Activated CD8-positive, alpha-beta memory T cell treated with anti-CD3 and anti-CD28 coated beads for 48 hours (primary cell): ENCODE measurements at regions not wholly inside any gene's neighbourhood (a gene's known extent, or its start where the extent isn't known, plus 50 kb on each side); places are given as distances from the start of the nearest gene placed in this dataset.

Experiments
- DNase-seq, 3 experiments: peaks; one replicate each; pipeline ENCODE4 v3.0.0-alpha.2; 2020; ENCODE audit warnings: low read depth in 2 of 3, low spot score in 2 of 3

DNA sequence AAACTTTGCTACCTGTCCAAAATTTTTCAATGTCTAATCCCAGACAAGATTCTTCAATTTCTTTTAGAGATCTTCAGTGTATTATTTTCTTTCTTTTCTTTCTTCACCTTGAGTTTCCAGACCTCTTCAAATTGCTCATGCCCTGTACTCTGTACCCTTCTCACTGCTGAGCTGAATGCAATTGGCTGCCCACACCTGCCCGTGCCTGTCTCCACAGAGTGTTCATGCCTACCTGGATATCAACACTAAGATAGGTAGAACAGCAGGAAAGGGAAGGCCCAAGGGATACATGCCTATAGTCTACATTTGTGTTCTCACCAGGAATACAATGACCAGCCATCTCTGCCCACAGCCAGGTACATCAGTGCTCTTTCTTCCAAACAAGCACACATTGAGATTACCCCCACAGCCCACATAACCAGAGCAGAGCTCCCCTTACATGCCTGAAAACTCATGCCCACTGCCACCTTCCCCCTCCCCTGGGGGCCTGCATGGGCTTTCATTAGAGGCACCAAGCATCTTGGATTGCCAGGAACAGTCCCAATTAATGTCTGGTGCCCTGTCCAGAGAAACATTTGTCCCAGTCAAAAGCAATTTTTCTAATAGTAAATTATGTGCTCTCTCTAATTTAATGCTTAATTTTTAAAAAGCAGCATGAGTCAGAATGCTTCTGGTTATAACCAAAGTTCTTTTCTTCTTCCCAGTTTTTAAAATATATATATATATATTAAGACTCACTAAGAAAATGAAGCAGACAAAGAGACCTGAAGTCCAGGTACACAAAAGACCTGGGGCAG lies 134.9 kb upstream of the SLC14A2 start:
- no peak for DNase-seq

DNA sequence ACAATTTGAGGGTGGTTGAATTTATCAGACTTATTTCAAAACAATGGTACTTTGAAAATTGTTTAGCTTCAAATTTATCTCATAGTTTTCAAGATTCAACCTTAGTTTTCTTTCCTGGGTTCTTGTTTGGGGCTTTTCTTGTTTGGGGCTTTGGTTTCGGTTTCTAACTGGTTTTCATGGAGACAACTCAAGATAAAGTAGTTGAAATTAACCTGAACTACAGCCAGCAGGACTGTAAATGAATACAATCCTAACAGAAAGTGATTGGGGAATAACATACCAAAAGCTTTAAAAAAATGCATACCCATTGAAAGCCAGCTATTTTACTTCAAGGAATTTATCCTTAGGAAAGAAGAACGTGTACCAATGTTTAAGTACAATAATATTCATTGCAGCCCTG lies 133.5 kb upstream of the SLC14A2 start:
- no peak for DNase-seq

DNA sequence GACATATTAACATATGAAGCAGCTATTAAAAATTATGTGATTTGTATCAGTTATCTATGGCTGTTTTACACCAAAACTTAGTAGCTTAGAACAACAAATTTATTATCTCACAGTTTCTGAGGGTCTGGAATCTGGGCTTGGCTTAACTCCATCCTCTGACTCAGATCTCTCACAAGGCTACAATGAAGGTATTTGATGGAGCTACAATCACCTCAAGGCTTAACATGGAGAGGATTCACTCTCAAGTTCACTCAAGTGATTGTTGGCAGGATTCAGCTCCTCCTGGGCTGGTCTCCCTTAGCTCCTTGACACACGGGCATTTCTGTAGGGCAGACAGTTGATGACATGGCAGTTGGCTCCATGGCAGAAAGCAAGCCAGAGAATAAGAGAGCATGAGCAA lies 133.0 kb upstream of the SLC14A2 start:
- DNase-seq, result no peak

DNA sequence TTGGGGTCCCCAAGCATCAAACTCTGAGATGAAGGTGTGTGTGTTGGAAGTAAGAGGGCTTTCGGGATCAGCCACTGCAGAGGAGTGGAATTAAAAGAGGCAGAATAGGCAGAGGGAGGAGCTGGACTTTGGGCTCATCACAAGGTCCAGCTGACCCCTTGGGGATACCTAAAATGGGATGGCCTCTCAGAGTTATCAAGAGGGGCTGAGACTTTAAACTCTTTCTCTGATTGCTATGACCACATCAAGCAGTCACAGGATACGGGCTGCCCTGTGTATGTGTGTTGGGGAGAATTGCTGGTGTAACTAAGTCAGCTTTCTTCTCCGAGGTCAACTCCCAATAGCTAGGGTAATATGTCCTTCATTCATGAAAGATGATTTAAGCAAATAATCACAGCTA lies 127.7 kb upstream of the SLC14A2 start:
- no peak for DNase-seq

DNA sequence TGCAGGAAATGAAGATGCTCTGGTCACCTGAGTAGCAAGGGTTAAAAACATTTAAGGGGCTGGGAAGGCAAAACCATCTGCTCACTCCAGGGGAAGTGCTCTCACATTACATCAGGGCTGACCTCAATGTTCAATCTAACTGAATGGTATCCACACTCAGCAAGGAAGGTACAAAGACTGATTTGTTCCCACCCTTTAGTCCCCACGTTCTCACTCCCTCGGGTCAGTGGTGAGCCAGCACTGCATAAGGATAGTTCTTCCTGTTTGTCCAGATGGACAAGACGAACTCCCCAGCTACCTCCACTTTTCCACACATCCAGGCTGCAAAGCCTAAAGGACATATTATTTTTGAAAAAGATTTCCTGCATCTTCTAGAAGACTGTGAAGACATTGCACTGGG lies 126.6 kb upstream of the SLC14A2 start:
- DNase-seq, result no peak

DNA sequence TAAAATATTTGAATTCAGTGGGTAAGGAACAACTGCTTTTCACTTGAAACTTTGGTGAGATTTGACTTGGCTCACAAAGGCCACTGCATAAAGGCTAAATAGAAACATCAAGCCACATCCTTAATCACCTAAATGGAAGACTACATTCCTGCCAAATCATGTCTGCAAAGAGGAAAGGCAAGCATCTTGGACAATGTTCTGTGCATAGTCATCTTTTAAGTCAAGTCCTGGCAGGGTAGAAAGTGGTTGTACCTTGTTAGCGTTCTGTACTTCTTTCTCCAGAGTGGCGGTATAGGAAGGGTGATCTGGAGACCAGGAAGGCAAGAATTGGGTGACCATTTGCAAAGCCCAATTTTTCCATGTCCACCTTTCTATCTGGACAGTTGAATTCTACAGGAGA lies 121.4 kb upstream of the SLC14A2 start:
- no peak for DNase-seq

DNA sequence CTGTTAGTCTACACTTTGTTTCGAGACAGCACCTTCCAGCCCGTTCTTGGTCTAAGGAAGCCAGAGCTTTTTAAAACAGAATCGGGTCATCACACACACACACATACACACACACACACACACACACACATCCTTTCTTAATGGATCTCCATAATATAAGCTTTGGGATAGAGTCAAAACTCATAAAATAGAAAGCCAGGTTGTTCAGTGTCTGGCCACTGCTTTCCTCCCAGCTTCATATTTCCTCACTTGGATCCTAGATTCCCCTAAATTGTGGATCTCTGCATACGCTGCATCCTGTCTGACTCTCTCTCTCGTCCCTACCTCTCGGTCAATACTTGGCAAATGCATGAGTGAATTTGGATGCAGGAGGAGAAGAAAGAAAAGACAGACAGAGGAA lies 120.5 kb upstream of the SLC14A2 start:
- DNase-seq, result no peak

DNA sequence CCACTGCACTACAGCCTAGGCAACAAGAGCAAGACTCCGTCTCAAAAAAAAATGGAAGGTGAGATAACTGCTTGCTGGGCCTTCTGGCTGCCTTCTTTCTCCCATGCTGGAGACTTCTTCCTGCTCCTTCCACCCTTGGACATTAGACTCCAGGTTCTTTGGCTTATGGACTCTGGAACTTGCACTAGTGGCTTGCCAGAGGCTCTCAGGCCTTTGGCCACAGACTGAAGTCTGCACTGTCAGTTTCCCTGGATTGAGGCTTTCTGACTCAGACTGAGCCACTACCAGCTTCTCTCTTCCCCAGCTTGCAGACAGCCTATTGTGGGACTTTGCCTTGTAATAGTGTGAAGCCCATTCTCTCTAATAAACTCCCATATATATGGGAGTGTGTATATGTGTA lies 118.5 kb upstream of the SLC14A2 start:
- DNase-seq, result no peak

DNA sequence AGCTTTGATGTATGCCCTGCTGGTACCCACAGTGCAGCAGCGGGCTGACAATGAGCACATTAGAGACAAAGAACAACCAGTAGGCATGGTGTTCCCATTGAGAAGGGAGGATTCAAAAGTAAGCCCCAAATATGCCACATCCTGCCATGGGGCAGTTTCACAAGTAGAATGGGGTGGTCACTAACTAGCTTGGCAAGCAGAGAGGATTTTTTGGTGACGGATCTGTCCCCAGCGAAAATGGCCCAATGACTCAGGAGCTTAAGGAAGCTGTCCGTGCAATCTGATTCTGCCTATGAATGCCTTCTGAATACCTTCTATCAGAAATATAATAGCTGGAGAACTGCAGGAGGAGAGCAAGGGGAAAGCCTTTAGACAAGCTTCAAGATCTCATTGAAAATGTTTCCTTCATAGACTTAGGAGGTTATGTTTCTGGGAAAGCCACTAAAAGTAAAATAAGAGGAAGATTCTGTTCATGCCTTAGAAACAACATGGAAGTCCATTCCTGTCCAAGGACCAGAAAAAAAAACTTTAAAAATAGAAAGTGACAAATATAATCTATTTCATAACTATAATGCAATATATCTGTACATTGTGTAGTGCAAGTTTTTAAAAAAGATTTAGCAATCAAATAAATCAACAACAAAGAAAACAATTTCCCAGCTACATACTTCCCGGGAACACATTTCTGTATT lies 117.5 kb upstream of the SLC14A2 start:
- DNase-seq, result no peak

DNA sequence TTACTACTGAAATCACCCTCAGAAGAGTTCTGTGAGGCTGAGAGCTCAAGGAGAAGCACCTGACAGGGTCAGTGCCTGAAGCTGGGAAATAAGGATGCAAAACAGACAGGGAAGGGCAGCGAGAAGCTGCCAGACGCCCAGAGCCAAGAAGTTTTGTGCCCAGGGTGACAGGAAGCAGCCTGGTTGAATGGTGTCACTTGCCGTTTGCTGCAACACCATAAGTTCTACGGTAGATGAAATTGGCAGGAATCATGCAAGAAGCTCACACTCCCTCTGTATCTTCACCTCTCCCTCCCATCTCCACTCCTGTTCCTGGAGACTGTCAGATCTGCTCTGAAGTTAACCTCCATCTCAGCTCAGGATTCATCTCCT lies 117.0 kb upstream of the SLC14A2 start:
- no peak for DNase-seq

DNA sequence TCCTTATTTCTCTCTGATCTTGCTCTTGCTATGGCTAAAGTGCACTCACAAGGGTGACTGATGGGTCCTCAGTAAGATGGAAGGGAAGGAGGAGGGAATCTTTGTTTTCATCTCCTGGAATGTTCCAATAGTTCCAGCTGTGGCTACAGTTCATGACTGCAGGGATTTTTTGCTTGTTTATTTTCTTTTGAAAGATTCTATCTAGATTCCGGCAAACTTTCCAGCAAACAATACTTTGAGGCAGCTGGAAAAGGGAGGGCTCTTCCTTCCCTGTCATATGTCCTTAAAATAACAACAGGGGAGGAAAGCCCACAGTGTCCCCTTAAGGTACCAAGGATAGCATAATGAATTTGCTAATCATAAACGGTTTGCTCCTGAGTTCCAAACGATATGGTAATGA lies 111.3 kb upstream of the SLC14A2 start:
- DNase-seq, result no peak

DNA sequence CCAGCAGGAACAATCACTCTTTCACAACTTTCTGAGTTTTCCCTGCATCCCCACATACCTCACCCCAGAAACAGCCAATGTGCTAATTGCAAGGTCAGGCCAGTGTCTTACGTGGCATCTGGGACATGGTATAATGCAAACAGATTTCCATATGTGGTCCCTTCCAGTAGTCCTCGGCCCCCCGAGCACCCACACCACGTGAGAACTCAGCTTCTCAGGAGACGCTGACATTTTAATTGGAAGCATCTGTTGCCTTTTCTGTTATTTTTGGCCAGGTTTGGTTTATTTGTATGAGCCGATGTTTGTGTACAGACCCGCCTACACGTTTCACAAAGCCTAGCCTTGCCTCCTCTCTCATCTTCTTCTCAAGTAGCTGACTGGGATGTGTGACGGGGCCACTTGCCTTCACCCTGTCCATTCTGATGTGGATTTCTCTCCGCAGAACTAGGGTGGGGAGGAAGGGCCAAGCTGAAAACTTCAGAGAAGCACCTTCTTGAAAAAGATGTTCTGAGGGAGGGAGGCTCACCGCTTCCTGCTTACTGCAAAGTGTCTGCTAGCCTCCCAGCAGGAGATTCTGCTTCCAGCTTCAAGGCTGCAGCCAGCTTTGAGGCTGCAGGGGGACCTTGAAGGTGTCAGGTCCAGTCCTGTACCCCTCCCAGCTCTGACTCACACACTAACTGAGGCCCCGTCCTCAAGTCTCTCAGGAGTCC lies 109.6 kb upstream of the SLC14A2 start:
- DNase-seq, result no peak

DNA sequence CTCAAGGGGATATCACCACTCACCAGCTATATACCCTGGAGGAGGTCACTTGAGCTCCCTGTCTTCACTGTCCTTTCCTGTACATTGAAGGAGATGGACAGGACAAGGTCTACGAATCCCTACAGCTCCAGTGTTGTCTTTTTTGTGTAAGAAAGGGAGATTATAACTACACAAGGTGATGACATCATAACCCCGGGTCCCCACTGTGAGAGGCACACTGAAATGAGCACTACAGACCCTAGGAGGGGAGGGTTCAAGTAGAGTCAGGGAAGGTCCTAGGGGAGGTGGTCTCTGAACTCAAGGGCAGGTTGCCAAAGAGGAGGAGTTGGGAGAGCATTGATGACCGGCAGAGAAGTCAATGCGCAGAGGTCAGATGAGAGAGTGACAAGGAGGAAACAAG lies 108.3 kb upstream of the SLC14A2 start:
- DNase-seq, result no peak

DNA sequence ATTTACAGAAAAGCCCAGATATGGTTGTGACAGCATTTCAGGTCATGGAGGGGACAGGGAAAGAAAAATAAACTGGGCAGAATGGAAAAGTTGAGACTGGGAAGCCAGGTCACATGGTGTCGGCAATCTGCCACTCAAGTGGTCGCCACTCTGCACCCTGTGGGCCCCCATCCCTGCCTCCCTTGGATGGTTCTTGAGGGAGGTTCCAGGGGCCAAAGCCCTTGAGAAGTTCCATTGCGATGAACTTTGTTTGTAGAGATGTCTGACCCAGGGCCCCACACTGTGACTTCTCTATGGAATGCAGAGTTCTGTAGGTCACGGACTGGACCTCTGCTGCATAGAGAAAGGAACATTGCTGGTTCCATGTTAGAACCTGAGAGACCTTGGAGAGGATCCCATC lies 105.7 kb upstream of the SLC14A2 start:
- DNase-seq, result no peak

DNA sequence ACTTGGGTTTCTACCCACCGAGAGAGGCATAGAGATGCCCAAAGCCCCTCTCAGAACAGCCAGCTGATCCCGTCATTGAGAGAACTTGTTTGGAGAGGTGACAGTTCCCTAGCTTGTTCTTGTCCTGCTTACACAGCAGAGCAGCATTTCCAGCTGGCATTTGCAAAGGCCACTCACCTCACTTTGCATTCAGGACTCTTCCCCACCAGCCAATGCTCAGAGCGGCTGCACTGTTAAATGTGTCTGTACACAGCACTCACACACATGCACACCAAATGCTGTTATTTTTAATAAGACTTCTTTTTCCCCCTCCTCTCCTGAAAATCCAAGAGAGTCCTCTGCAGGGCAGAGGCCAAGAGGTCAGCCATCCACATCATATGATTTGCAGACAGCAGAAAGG lies 104.6 kb upstream of the SLC14A2 start:
- no peak for DNase-seq

DNA sequence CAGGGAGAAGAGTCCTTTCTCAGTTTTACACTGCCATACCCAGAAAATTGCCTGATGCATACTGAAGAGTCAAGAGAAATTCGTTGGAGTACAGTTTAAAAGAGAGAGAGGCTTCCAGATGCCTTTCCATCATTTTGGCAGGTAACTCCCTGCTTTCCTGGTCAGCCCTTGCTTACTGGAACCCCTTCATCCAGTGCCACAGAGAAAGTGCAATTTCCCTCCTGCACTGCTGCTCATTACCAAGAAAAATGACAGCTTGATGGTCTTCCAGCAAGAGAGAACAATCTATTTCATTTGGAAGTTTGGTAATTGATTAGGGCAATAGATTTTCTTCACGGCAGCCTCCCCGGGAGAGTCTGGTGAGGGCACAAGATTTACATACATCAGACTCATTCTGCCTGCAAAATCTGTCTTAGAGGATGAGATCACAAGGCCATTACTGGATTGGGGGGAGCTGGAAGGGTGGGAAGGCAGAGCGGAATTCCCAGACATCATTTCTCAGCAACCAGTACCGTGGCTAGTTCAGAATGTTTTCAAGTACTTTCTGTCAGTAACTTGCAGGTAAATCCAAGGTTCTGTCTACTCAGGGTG lies 102.8 kb upstream of the SLC14A2 start:
- DNase-seq, result no peak

DNA sequence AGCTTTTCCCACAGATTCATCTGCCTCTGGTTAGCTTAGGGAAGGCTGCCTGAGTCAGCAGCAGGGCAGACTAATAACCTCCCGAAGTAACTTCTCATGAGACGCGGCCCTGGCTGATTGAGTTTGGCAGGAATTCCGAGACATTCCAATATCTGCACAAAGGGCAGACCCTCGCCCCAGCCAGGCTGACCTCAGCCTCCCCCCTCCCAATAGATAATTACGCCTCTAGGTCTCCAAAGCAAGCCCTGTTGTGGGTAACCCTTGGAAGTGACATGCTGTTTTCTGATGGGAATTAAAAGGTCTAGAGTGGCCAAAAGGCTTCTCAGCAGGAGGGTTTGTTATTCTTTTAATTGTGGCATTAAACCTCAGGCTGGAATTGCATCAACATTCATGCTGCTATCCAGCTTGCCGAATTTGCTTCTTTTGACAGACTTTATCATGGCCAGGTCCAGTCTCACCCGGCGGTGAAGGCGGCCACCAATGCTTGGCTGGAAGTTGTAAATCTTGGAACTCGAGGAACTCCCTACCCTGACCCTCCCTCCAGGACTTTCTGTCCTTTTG lies 98.0 kb upstream of the SLC14A2 start:
- DNase-seq, result no peak

DNA sequence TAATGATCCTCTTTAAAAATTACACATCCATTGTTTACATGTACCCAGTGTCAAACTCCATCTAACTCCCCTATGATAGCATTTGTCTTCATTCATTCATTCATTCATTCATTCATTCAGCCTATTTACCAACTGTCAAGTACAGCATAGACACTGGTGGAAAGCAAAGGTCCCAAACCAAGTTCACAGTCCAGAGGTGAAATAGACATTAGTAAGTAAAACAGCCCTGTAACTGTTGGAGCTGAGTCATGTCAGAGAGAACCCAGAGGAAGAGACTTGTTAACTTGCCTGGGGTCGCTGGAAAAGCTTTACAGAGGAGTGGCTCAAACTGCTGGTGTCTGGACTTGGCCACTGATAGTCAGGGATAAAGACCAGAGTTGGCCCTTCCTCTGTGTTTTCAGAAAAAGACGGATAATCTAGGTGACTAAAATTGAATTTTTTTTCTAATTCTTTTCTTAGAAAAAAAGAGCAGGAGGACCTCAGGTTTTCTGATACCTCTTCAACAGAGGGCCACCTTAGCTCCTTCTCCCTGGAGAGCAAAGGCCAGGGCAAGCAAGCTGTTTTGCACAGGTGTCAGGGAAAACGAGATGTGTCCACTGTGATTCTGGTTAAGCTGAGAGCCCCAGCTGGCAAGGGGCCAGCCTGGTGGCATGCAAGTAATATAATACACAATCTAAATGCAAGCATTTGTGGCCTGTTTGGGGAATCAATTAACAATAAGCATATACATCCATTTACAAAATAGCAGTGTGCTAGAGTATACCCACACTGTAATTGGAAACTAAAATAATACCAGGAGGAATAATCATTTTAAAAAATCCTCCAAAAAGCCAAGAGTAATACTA lies 96.7 kb upstream of the SLC14A2 start:
- no peak for DNase-seq

DNA sequence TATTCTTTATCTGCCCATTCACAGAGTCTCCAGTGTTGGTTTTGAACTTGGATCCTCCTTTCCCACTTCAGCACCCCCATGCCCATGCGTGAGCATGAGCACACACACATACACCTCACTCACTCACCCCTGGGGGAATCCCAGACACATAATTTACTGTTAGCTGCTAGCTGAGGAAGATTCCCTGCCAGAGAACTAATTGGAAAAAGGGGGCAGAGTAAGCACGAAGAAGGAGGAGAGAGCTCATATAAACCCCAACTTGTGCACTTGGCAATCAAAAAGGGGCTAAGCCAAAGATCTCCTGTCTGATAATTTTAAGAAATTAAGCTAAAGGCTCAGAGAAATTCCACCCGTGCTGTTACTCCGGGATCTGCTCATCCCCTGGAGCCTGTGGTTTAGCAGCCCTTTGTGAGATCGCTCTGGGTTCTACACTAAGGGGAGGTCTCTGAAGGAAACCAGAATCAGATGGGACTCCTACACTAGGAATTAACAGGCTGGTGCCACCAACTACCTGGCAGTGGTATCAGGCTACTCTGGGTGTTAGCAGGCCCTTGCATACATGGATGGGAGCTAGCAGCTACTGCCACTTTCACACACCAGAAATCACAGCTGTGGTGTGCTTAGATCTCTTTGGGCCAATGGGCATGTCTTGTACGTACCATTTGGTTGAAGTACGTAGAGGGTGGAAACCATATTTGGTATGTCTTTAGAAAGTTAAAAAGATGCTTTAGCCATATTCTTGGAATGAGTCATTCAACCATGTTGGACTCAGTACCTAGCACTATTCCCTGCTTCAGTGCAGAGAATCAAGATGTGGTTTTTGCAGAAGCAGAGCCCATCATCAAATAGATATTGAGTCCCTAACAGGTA lies 95.6 kb upstream of the SLC14A2 start:
- DNase-seq, result no peak

DNA sequence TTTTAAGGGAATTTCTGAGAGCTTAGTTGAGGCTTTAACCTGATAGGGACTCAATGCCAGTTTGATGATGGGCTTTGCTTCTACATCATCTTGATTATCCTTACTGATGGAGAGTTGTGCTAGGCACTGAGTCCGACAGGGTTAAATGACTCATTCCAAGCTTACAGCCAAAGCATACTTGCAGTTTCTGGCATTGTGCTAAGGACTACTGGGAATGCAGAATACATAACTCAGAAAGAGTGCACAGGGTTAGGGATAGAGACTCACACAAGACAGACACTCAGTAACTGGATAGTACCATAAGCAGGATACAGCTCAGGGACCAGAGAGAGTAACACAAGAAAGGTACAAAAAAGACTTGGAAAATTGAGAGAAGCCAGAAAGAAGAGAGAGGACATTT lies 94.1 kb upstream of the SLC14A2 start:
- DNase-seq, result no peak
